ENCODE measurements at regions not wholly inside any gene's neighbourhood (a gene's known extent, or its start where the extent isn't known, plus 50 kb on each side); places are given as distances from the start of the nearest gene placed in this dataset.

- TF ChIP-seq CTCF (conservative IDR thresholded peaks at IDR 0.05 in 1 of 2, IDR thresholded peaks at IDR 0.05 in 1 of 2; ENCODE audit: low read depth in 1 of 2, low read length in 2 of 2) (no peak), EZH2 (IDR thresholded peaks at IDR 0.05; ENCODE audit: low read length, missing control alignments) (no peak)
- Histone ChIP-seq H3K9me3 (ENCODE audit: control insufficient read depth, insufficient read depth, low read depth, low read length) (no peaks in the 10 kb centered on the region), H3K27ac (ENCODE audit: insufficient read depth, low read length) (no peak overlapping the region), H3K4me1 (ENCODE audit: control insufficient read depth, extremely low read depth, insufficient read depth, low read length) (no peaks in the 10 kb centered on the region), H3K9ac (ENCODE audit: insufficient read depth, low read length) (no peak overlapping the region), H2AFZ (ENCODE audit: low read length) (no peak overlapping the region), H3K79me2 (ENCODE audit: control insufficient read depth, insufficient read depth, low read length) (no peaks in the 10 kb centered on the region), H3K4me2 (ENCODE audit: extremely low read depth, insufficient read depth, low read length) (no peak overlapping the region), H3K4me3 (replicated peaks in 1 of 4; ENCODE audit: control extremely low read depth in 1 of 4, insufficient read depth in 1 of 4, low read depth in 3 of 4, low read length in 4 of 4) (no peak overlapping the region), H3K27me3 (ENCODE audit: control insufficient read depth, insufficient read depth, low read length) (no peaks in the 10 kb centered on the region), H4K20me1 (ENCODE audit: control insufficient read depth, extremely low read depth, insufficient read depth, low read length) (no peaks in the 10 kb centered on the region), H3K36me3 (ENCODE audit: control insufficient read depth, insufficient read depth, low read length) (no peaks in the 10 kb centered on the region)
- DNase-seq (ENCODE audit: low read depth in 2 of 2): peak; percentile 96 to 98
Measured at GRCh38 chr16:86975445-86975844, 341.7 kb downstream of the C16orf95 start.

GRCh38 chr16:86977076-86977676 lies 340.0 kb downstream of the C16orf95 start:
- TF ChIP-seq EZH2 (IDR thresholded peaks at IDR 0.05; ENCODE audit: low read length, missing control alignments) (no peak), CTCF (conservative IDR thresholded peaks at IDR 0.05 in 1 of 2, IDR thresholded peaks at IDR 0.05 in 1 of 2; ENCODE audit: low read depth in 1 of 2, low read length in 2 of 2) (no peak)
- no peaks in the 10 kb centered on the region for H3K27me3 ChIP-seq (ENCODE audit: control insufficient read depth, insufficient read depth, low read length)
- no peaks in the 10 kb centered on the region for H4K20me1 ChIP-seq (ENCODE audit: control insufficient read depth, extremely low read depth, insufficient read depth, low read length)
- H2AFZ ChIP-seq (ENCODE audit: low read length): no peak overlapping the region
- H3K27ac ChIP-seq (ENCODE audit: insufficient read depth, low read length): no peak overlapping the region
- H3K36me3 ChIP-seq (ENCODE audit: control insufficient read depth, insufficient read depth, low read length): no peaks in the 10 kb centered on the region
- H3K4me2 ChIP-seq (ENCODE audit: extremely low read depth, insufficient read depth, low read length): no peak overlapping the region
- H3K9ac ChIP-seq (ENCODE audit: insufficient read depth, low read length): no peak overlapping the region
- no peak for DNase-seq (ENCODE audit: low read depth in 2 of 2)
- no peaks in the 10 kb centered on the region for H3K79me2 ChIP-seq (ENCODE audit: control insufficient read depth, insufficient read depth, low read length)
- H3K4me3 ChIP-seq (replicated peaks in 1 of 4; ENCODE audit: control extremely low read depth in 1 of 4, insufficient read depth in 1 of 4, low read depth in 3 of 4, low read length in 4 of 4): no peak overlapping the region
- no peaks in the 10 kb centered on the region for H3K4me1 ChIP-seq (ENCODE audit: control insufficient read depth, extremely low read depth, insufficient read depth, low read length)
- H3K9me3 ChIP-seq (ENCODE audit: control insufficient read depth, insufficient read depth, low read depth, low read length): no peaks in the 10 kb centered on the region

GRCh38 chr16:86978445-86979030 lies 338.7 kb downstream of the C16orf95 start:
- H2AFZ ChIP-seq (ENCODE audit: low read length): no peak overlapping the region
- H4K20me1 ChIP-seq (ENCODE audit: control insufficient read depth, extremely low read depth, insufficient read depth, low read length): no peaks in the 10 kb centered on the region
- no peaks in the 10 kb centered on the region for H3K36me3 ChIP-seq (ENCODE audit: control insufficient read depth, insufficient read depth, low read length)
- no peaks in the 10 kb centered on the region for H3K27me3 ChIP-seq (ENCODE audit: control insufficient read depth, insufficient read depth, low read length)
- TF ChIP-seq EZH2 (IDR thresholded peaks at IDR 0.05; ENCODE audit: low read length, missing control alignments): no peak
- TF ChIP-seq CTCF (conservative IDR thresholded peaks at IDR 0.05 in 1 of 2, IDR thresholded peaks at IDR 0.05 in 1 of 2; ENCODE audit: low read depth in 1 of 2, low read length in 2 of 2): no peak
- H3K9ac ChIP-seq (ENCODE audit: insufficient read depth, low read length): no peak overlapping the region
- no peaks in the 10 kb centered on the region for H3K4me1 ChIP-seq (ENCODE audit: control insufficient read depth, extremely low read depth, insufficient read depth, low read length)
- no peak overlapping the region for H3K4me3 ChIP-seq (replicated peaks in 1 of 4; ENCODE audit: control extremely low read depth in 1 of 4, insufficient read depth in 1 of 4, low read depth in 3 of 4, low read length in 4 of 4)
- DNase-seq (ENCODE audit: low read depth in 2 of 2): no peak
- H3K4me2 ChIP-seq (ENCODE audit: extremely low read depth, insufficient read depth, low read length): no peak overlapping the region
- no peak overlapping the region for H3K27ac ChIP-seq (ENCODE audit: insufficient read depth, low read length)
- H3K79me2 ChIP-seq (ENCODE audit: control insufficient read depth, insufficient read depth, low read length): no peaks in the 10 kb centered on the region
- H3K9me3 ChIP-seq (ENCODE audit: control insufficient read depth, insufficient read depth, low read depth, low read length): no peaks in the 10 kb centered on the region
